Stomach (tissue), 4 donors: ENCODE measurements at regions not wholly inside any gene's neighbourhood (a gene's known extent, or its start where the extent isn't known, plus 50 kb on each side); places are given as distances from the start of the nearest gene placed in this dataset.

Source experiments
- CTCF ChIP-seq, 7 experiments: fragments of 450-650 bp in 4 of 7; fragments of 200-600 bp in 3 of 7; sonication (generic) in 3 of 7; IDR thresholded peaks; one replicate each; pipeline ENCODE4 v1.5.1; 2016 to 2019; ENCODE audit warnings: antibody characterized with exemption in 7 of 7, control low read depth in 2 of 7, mild to moderate bottlenecking in 1 of 7
- EP300 ChIP-seq: sonication (generic); formaldehyde crosslinking; IDR thresholded peaks from one replicate; pipeline ENCODE4 v1.6.1; 2017; ENCODE audit warnings: antibody characterized with exemption
- POLR2A ChIP-seq, 4 donors: fragments of 450-650 bp; IDR thresholded peaks; one replicate each; pipeline ENCODE4 v1.6.1; 2016; ENCODE audit warnings: antibody characterized with exemption in 4 of 4, control low read depth in 2 of 4, mild to moderate bottlenecking in 1 of 4, moderate library complexity in 1 of 4

GRCh38 chr2:67733517-67733916 is 329.3 kb downstream of the C1D start:
- TF ChIP-seq EP300: no peak
- no peak for TF ChIP-seq POLR2A (IDR thresholded peaks at IDR 0.05)
- peak in 2 of 7 experiments; percentile 11 for TF ChIP-seq CTCF (IDR thresholded peaks at IDR 0.05)
